GM23338 (cell line): ENCODE measurements at regions not wholly inside any gene's neighbourhood (a gene's known extent, or its start where the extent isn't known, plus 50 kb on each side); places are given as distances from the start of the nearest gene placed in this dataset.

Experiments used
- ATAC-seq: fragments of 200-7000 bp; cut with Tn5 transposase; 3 replicates; pipeline ENCODE4 v1.9.1; 2020
- DNase-seq: peaks from one replicate; pipeline ENCODE4 v3.0.0-alpha.2; 2015; ENCODE audit warnings: low spot score
- H2AFZ ChIP-seq: fragments of 200-600 bp; sonication (generic); 2 replicates; pipeline ENCODE4 v1.8.0; 2016; ENCODE audit warnings: antibody characterized with exemption, mild to moderate bottlenecking, moderate library complexity
- H3F3A ChIP-seq: fragments of 200-600 bp; sonication (generic); replicated peaks from 2 replicates; pipeline ENCODE4 v1.8.0; 2017; ENCODE audit warnings: antibody characterized with exemption, mixed run types, low read depth
- H3K27ac ChIP-seq: fragments of 200-600 bp; sonication (generic); 2 replicates; pipeline ENCODE4 v1.6.1; 2016; ENCODE audit warnings: low read depth
- H3K27me3 ChIP-seq: fragments of 200-600 bp; sonication (generic); 2 replicates; pipeline ENCODE4 v1.8.0; 2016; ENCODE audit warnings: mild to moderate bottlenecking, mixed run types, moderate library complexity; ENCODE audit not compliant: insufficient read depth
- H3K36me3 ChIP-seq: fragments of 200-600 bp; sonication (generic); 2 replicates; pipeline ENCODE4 v1.8.0; 2016; ENCODE audit warnings: mild to moderate bottlenecking; ENCODE audit not compliant: insufficient read depth
- H3K4me1 ChIP-seq: fragments of 200-600 bp; sonication (generic); 2 replicates; pipeline ENCODE4 v1.8.0; 2016; ENCODE audit warnings: mild to moderate bottlenecking, moderate library complexity; ENCODE audit not compliant: insufficient read depth
- H3K4me2 ChIP-seq: fragments of 200-600 bp; sonication (generic); 2 replicates; pipeline ENCODE4 v1.7.1; 2017; ENCODE audit warnings: mixed run types
- H3K4me3 ChIP-seq: fragments of 200-600 bp; sonication (generic); 2 replicates; pipeline ENCODE4 v1.6.1; 2016; ENCODE audit warnings: mixed run types
- H3K79me2 ChIP-seq: fragments of 200-600 bp; sonication (generic); replicated peaks from 2 replicates; pipeline ENCODE4 v1.8.0; 2017; ENCODE audit warnings: mild to moderate bottlenecking; ENCODE audit not compliant: insufficient read depth
- H3K9me2 ChIP-seq: fragments of 200-600 bp; sonication (generic); 2 replicates; pipeline ENCODE4 v1.8.0; 2017; ENCODE audit not compliant: insufficient read depth
- H4K20me1 ChIP-seq: fragments of 200-600 bp; sonication (generic); replicated peaks from 2 replicates; pipeline ENCODE4 v1.8.0; 2017; ENCODE audit warnings: mild to moderate bottlenecking; ENCODE audit not compliant: insufficient read depth
- H3K27ac Mint-ChIP-seq: 2 replicates; pipeline ENCODE4 v1.8.0; 2020; ENCODE audit warnings: inconsistent platforms, mild to moderate bottlenecking, moderate library complexity, mixed read lengths
- H3K27me3 Mint-ChIP-seq: 3 replicates; pipeline ENCODE4 v1.8.0; 2022; ENCODE audit warnings: low read depth, mild to moderate bottlenecking, moderate library complexity, mixed read lengths, inconsistent platforms; ENCODE audit not compliant: insufficient read depth, poor library complexity
- H3K36me3 Mint-ChIP-seq: 3 replicates; pipeline ENCODE4 v1.8.0; 2021; ENCODE audit warnings: low read depth, mild to moderate bottlenecking, inconsistent platforms, moderate library complexity, mixed read lengths
- H3K4me1 Mint-ChIP-seq: 3 replicates; pipeline ENCODE4 v1.8.0; 2020; ENCODE audit warnings: mild to moderate bottlenecking, inconsistent platforms, mixed read lengths
- H3K4me3 Mint-ChIP-seq: 3 replicates; pipeline ENCODE4 v1.8.0; 2021; ENCODE audit warnings: moderate library complexity, mild to moderate bottlenecking, inconsistent platforms, mixed read lengths
- H3K9me3 Mint-ChIP-seq: 3 replicates; pipeline ENCODE4 v1.8.0; 2020; ENCODE audit warnings: moderate library complexity, mild to moderate bottlenecking, inconsistent platforms, mixed read lengths
- CREB1 ChIP-seq: fragments of 250-450 bp; sonication (Bioruptor Pico); IDR thresholded peaks from 2 replicates; pipeline ENCODE4 v1.5.0; 2020; ENCODE audit warnings: low read depth, mild to moderate bottlenecking, moderate library complexity
- CTCF ChIP-seq, 2 experiments: fragments of 200-600 bp in 1 of 2; sonication (generic) in 1 of 2; conservative IDR thresholded peaks; 2 replicates each; pipeline versions ENCODE4 v1.5.1 to v1.6.1; 2016 to 2017; ENCODE audit warnings: antibody characterized with exemption in 2 of 2, low read depth in 2 of 2, mild to moderate bottlenecking in 2 of 2, moderate library complexity in 1 of 2
- ETS1 ChIP-seq: IDR thresholded peaks from 2 replicates; pipeline ENCODE4 v1.6.1; 2016; ENCODE audit warnings: antibody characterized with exemption
- EZH2 ChIP-seq: fragments of 200-600 bp; sonication (generic); IDR thresholded peaks from one replicate; pipeline ENCODE4 v1.8.0; 2017; ENCODE audit warnings: antibody characterized with exemption, mild to moderate bottlenecking, low read depth; ENCODE audit not compliant: unreplicated experiment
- EZH2phosphoT487 ChIP-seq: fragments of 200-600 bp; sonication (generic); IDR thresholded peaks from one replicate; pipeline ENCODE4 v1.8.1; 2018; ENCODE audit warnings: antibody characterized with exemption; ENCODE audit not compliant: unreplicated experiment
- JUNB ChIP-seq: IDR thresholded peaks from one replicate; pipeline ENCODE4 v1.6.1; 2016; ENCODE audit warnings: antibody characterized with exemption; ENCODE audit not compliant: unreplicated experiment
- NANOG ChIP-seq: IDR thresholded peaks from 2 replicates; pipeline ENCODE4 v1.6.1; 2016; ENCODE audit warnings: antibody characterized with exemption, borderline replicate concordance
- POLR2AphosphoS5 ChIP-seq: IDR thresholded peaks from 2 replicates; pipeline ENCODE4 v1.6.1; 2016; ENCODE audit warnings: antibody characterized with exemption, low read depth
- REST ChIP-seq: IDR thresholded peaks from one replicate; pipeline ENCODE4 v1.6.1; 2018; ENCODE audit warnings: antibody characterized with exemption; ENCODE audit not compliant: unreplicated experiment
- STAT1 ChIP-seq: IDR thresholded peaks from one replicate; pipeline ENCODE4 v1.6.1; 2016; ENCODE audit warnings: antibody characterized with exemption; ENCODE audit not compliant: unreplicated experiment
- ZNF114 ChIP-seq: fragments of 250-450 bp; sonication (Bioruptor Pico); IDR thresholded peaks from 2 replicates; pipeline ENCODE4 v1.5.0; 2020; ENCODE audit warnings: mild to moderate bottlenecking, moderate library complexity
- ZNF331 ChIP-seq: fragments of 250-450 bp; sonication (Bioruptor Pico); IDR thresholded peaks from 2 replicates; pipeline ENCODE4 v1.5.0; 2020; ENCODE audit warnings: low read depth, mild to moderate bottlenecking, moderate library complexity
- ZNF462 ChIP-seq: fragments of 250-450 bp; sonication (Bioruptor Pico); IDR thresholded peaks from 2 replicates; pipeline ENCODE4 v1.5.0; 2020; ENCODE audit warnings: mild to moderate bottlenecking, moderate library complexity

- Mint-ChIP-seq H3K27me3 (peaks cover 4% of the 10 kb centered on the region), H3K9me3 (0 out of 3 replicates have a peak, but pooled peaks cover 3% of the 10 kb centered on the region), H3K27ac (no peak overlapping the region), H3K36me3 (no peaks in the 10 kb centered on the region), H3K4me1 (peaks cover 3% of the 10 kb centered on the region; the same call in 1 of the 3 replicates), H3K4me3 (no peak overlapping the region)
- no peak overlapping the region for H3K27ac ChIP-seq
- H3K79me2 ChIP-seq = no peaks in the 10 kb centered on the region
- peaks cover 3% of the 10 kb centered on the region; the same call in 1 of the 2 replicates for H3K9me2 ChIP-seq
- ATAC-seq (no peak), DNase-seq (no peak)
- no peaks in the 10 kb centered on the region for H3F3A ChIP-seq
- no peaks in the 10 kb centered on the region for H3K27me3 ChIP-seq
- TF ChIP-seq CTCF (conservative IDR thresholded peaks at IDR 0.05; ENCODE audit: low read depth in 2 of 2) (no peak), POLR2AphosphoS5 (no peak), EZH2phosphoT487 (no peak), NANOG (no peak), ZNF462 (no peak), ETS1 (no peak), JUNB (no peak), ZNF331 (CRISPR knock-in tag) (no peak), CREB1 (no peak), ZNF114 (CRISPR knock-in tag) (no peak), STAT1 (no peak), EZH2 (no peak), REST (no peak)
- no peak overlapping the region for H2AFZ ChIP-seq
- no peaks in the 10 kb centered on the region for H4K20me1 ChIP-seq
- H3K4me1 ChIP-seq = no peaks in the 10 kb centered on the region
- no peaks in the 10 kb centered on the region for H3K36me3 ChIP-seq
- H3K4me3 ChIP-seq = no peak overlapping the region
- no peak overlapping the region for H3K4me2 ChIP-seq
Observed at GRCh38 chr1:244112041-244112440, 61.0 kb downstream of the ZBTB18 start.
